ENCODE measurements at regions not wholly inside any gene's neighbourhood (a gene's known extent, or its start where the extent isn't known, plus 50 kb on each side); places are given as distances from the start of the nearest gene placed in this dataset.
A peak's percentile ranks its signal among the peaks of the same experiment; 100 is the strongest.

GRCh38 chr15:97479957-97480356 is 480.5 kb upstream of the ARRDC4 start:
- DNase-seq (no peak), ATAC-seq (ENCODE audit: low read depth in 2 of 2) (no peak)
- Mint-ChIP-seq H3K9me3 (peaks cover 2 to 20% (median 5%) of the 10 kb centered on the region in 7 donors), H3K4me3 (no peak overlapping the region), H3K27ac (no peak overlapping the region), H3K27me3 (no peaks in the 10 kb centered on the region), H3K36me3 (no peaks in the 10 kb centered on the region), H3K4me1 (no peaks in the 10 kb centered on the region)

GRCh38 chr15:97482521-97482920 is 478.0 kb upstream of the ARRDC4 start:
- peaks cover 0 to 15% (median 5%) of the 10 kb centered on the region in 7 donors for H3K9me3 Mint-ChIP-seq
- no peak overlapping the region for H3K4me3 Mint-ChIP-seq
- no peak overlapping the region for H3K27ac Mint-ChIP-seq
- ATAC-seq (ENCODE audit: low read depth in 2 of 2) = no peak
- H3K27me3 Mint-ChIP-seq = no peaks in the 10 kb centered on the region
- DNase-seq = no peak
- H3K4me1 Mint-ChIP-seq = no peaks in the 10 kb centered on the region
- H3K36me3 Mint-ChIP-seq = no peaks in the 10 kb centered on the region

DNA sequence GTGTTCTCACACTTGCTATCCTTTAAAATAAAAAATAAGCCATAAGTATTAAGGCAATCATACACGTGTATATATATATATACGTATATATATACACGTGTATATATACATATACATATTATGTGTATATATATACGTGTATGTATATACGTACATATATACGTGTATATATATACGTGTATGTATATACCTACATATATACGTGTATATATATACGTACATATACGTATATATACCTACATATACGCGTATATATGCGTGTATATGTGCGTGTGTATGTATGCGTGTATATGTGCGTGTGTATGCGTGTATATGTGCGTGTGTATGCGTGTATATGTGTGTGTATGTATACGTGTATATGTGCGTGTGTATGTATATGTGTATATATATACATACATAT is 477.3 kb upstream of the ARRDC4 start:
- Mint-ChIP-seq H3K27me3 (no peaks in the 10 kb centered on the region), H3K36me3 (no peaks in the 10 kb centered on the region), H3K4me1 (no peaks in the 10 kb centered on the region), H3K4me3 (no peak overlapping the region), H3K27ac (no peak overlapping the region), H3K9me3 (peaks cover 0 to 14% (median 5%) of the 10 kb centered on the region in 7 donors)
- no peak for DNase-seq
- no peak for ATAC-seq (ENCODE audit: low read depth in 2 of 2)

GRCh38 chr15:97490429-97490828 is 470.1 kb upstream of the ARRDC4 start:
- Mint-ChIP-seq H3K9me3 (peaks cover 0 to 7% (median 1%) of the 10 kb centered on the region in 7 donors), H3K27me3 (no peaks in the 10 kb centered on the region), H3K4me1 (no peaks in the 10 kb centered on the region), H3K36me3 (no peaks in the 10 kb centered on the region), H3K4me3 (no peak overlapping the region), H3K27ac (no peak overlapping the region)
- no peak for DNase-seq
- no peak for ATAC-seq (ENCODE audit: low read depth in 2 of 2)

DNA sequence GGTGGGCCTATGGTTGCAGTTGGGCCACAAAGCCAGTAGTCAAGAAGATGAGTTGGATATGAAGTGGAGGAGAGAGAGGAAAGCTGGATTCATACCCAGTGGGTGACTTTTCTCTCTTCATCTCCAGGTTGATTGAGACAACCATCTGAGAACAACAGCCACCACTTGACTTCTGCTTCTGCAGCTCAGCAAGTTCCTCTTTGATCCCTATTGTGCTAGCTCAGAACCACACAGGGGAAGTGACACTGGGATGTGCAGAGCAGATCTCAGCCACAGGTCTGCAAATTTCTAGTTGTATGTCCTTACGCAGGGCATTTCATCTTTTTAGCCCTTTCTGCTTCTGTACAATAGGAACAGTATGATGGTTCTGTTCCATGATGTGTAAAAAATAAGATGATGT is 459.2 kb upstream of the ARRDC4 start:
- Mint-ChIP-seq H3K4me3 (no peak overlapping the region), H3K27ac (no peak overlapping the region), H3K27me3 (no peaks in the 10 kb centered on the region), H3K36me3 (no peaks in the 10 kb centered on the region), H3K4me1 (no peaks in the 10 kb centered on the region), H3K9me3 (peaks cover 0 to 8% (median 2%) of the 10 kb centered on the region in 7 donors)
- no peak for DNase-seq
- no peak for ATAC-seq (ENCODE audit: low read depth in 2 of 2)

DNA sequence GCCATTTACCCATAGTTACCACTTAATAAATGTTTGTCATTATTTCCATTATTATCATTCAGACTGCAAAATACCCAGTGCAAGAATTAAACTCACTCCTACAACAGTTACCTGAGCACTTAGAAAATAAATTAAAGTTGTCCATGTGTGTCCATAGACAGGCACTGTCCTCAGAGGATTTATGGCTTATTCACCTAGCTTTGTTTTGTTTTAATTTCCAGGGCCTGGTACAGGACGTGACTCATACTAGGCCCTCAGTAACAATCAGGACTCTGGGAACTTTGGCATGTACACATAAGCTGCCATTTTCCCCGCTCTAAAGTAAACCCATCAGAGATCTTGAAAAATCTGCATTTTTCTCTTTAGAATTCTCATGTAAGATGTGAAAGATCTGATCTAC is 458.5 kb upstream of the ARRDC4 start:
- DNase-seq (no peak), ATAC-seq (ENCODE audit: low read depth in 2 of 2) (no peak)
- Mint-ChIP-seq H3K4me1 (no peaks in the 10 kb centered on the region), H3K4me3 (no peak overlapping the region), H3K9me3 (peaks cover 0 to 8% (median 2%) of the 10 kb centered on the region in 7 donors), H3K36me3 (no peaks in the 10 kb centered on the region), H3K27me3 (no peaks in the 10 kb centered on the region), H3K27ac (no peak overlapping the region)

DNA sequence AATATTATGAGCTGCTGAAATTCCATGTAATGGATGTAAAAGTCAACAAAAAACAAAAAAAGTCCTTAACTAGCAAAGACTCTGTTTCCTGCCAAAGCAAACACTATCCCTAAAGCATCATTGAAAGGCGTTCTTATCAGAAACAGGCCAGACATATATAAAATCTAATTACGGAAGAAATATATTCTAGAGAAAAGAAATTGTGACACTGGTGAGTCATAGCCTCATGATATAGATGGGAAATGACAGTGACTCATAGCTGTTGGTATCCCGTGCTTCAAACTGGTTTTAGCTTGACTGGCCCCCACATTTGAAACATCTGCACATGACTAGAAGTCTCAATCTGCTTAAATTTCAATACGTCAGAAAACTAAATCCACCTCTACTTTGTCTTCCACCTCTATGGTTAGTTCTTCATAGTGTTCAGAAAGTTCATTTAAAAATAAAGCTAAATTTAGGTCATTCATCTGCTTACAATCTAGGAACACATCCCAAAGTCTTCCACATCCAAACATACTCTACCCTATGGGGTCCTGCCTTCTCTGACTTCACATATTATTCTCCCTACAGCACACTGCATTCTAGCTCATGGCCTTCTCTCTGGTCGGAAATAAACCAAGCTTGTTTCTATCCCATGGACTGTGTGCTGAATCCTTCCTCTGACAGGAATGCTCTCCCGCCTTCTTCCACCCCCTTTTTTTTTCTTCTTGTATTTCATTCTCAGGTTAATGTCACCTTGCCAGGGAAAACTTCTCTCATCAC is 456.3 kb upstream of the ARRDC4 start:
- ATAC-seq (ENCODE audit: low read depth in 2 of 2) = no peak
- Mint-ChIP-seq H3K4me1 (no peaks in the 10 kb centered on the region), H3K27ac (no peak overlapping the region)

DNA sequence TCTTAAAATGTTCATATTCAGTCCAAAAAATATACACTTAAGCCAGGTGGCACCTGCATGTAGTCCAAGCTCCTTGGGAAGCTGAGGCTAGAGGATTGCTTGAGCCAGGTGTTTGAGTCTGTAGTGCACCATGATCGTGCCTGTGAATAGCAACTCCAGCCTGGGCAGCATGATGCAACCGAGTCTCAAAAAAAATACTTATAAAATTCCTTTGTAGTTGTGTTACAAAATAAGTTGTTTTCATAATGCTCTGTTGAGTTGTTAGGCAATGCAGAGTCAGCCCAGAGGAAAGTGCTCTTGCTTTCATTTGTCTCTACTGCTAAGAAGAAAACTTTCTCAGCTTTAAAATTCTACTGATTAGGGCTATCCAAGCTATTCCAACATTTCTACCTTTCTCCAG is 442.8 kb upstream of the ARRDC4 start:
- Mint-ChIP-seq H3K27ac (no peak overlapping the region), H3K27me3 (no peaks in the 10 kb centered on the region), H3K4me1 (no peaks in the 10 kb centered on the region), H3K4me3 (no peak overlapping the region), H3K9me3 (peaks cover 0 to 3% (median under 1%) of the 10 kb centered on the region in 7 donors), H3K36me3 (no peaks in the 10 kb centered on the region)
- no peak for DNase-seq
- no peak for ATAC-seq (ENCODE audit: low read depth in 2 of 2)

More for the DNA sequence above, 456.3 kb upstream of the ARRDC4 start:
- peak overlapping the region in 1 of 8 donors; percentile 61 for H3K4me3 Mint-ChIP-seq
- no peaks in the 10 kb centered on the region for H3K27me3 Mint-ChIP-seq
- H3K36me3 Mint-ChIP-seq = no peaks in the 10 kb centered on the region
- H3K9me3 Mint-ChIP-seq = peaks cover 0 to 8% (median 2%) of the 10 kb centered on the region in 7 donors
- no peak for DNase-seq

- DNase-seq = no peak
- Mint-ChIP-seq H3K36me3 (no peaks in the 10 kb centered on the region), H3K4me3 (no peak overlapping the region), H3K27me3 (no peaks in the 10 kb centered on the region), H3K4me1 (no peaks in the 10 kb centered on the region), H3K9me3 (peaks cover 0 to 8% (median 0%) of the 10 kb centered on the region in 7 donors), H3K27ac (no peak overlapping the region)
- ATAC-seq (ENCODE audit: low read depth in 2 of 2) = no peak
Observed at GRCh38 chr15:97520689-97521088, 439.8 kb upstream of the ARRDC4 start.

GRCh38 chr15:97521381-97522285 is 438.9 kb upstream of the ARRDC4 start:
- H3K36me3 Mint-ChIP-seq = no peaks in the 10 kb centered on the region
- no peak overlapping the region for H3K27ac Mint-ChIP-seq
- H3K27me3 Mint-ChIP-seq = no peaks in the 10 kb centered on the region
- DNase-seq (no peak), ATAC-seq (ENCODE audit: low read depth in 2 of 2) (no peak)
- no peak overlapping the region for H3K4me3 Mint-ChIP-seq
- no peaks in the 10 kb centered on the region for H3K4me1 Mint-ChIP-seq
- H3K9me3 Mint-ChIP-seq = peaks cover 0 to 8% (median 0%) of the 10 kb centered on the region in 7 donors

- no peak for ATAC-seq (ENCODE audit: low read depth in 2 of 2)
- Mint-ChIP-seq H3K27ac (no peak overlapping the region), H3K4me1 (no peaks in the 10 kb centered on the region)
Observed at GRCh38 chr15:97522347-97522746, 438.2 kb upstream of the ARRDC4 start.

DNA sequence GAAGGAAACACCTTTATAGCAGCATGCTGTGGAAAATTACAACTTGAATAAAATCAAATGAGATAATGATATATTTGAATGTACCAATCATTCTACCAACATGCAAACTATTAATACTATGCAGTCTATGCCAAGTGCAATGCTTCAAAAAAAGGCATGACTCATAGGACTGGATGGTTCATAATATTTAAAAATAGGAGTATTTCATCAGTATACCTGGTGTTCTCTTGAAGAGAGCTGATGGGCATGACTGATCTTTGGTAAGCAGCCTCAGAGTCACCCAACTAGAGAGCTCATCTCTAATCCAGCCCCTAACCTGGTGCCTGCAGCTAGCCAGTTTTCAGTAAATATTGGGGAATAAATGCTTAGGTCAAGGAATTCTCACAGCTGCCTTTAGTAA is 434.7 kb upstream of the ARRDC4 start:
- no peak for ATAC-seq (ENCODE audit: low read depth in 2 of 2)
- H3K9me3 Mint-ChIP-seq = peaks cover 0 to 15% (median 3%) of the 10 kb centered on the region in 7 donors
- H3K4me3 Mint-ChIP-seq = no peak overlapping the region
- H3K4me1 Mint-ChIP-seq = no peaks in the 10 kb centered on the region
- H3K27me3 Mint-ChIP-seq = no peaks in the 10 kb centered on the region
- H3K36me3 Mint-ChIP-seq = no peaks in the 10 kb centered on the region
- no peak overlapping the region for H3K27ac Mint-ChIP-seq
- no peak for DNase-seq

More at GRCh38 chr15:97522347-97522746, 438.2 kb upstream of the ARRDC4 start:
- no peaks in the 10 kb centered on the region for H3K36me3 Mint-ChIP-seq
- H3K27me3 Mint-ChIP-seq = no peaks in the 10 kb centered on the region
- peaks cover 0 to 13% (median 2%) of the 10 kb centered on the region in 7 donors for H3K9me3 Mint-ChIP-seq
- H3K4me3 Mint-ChIP-seq = no peak overlapping the region
- no peak for DNase-seq

DNA sequence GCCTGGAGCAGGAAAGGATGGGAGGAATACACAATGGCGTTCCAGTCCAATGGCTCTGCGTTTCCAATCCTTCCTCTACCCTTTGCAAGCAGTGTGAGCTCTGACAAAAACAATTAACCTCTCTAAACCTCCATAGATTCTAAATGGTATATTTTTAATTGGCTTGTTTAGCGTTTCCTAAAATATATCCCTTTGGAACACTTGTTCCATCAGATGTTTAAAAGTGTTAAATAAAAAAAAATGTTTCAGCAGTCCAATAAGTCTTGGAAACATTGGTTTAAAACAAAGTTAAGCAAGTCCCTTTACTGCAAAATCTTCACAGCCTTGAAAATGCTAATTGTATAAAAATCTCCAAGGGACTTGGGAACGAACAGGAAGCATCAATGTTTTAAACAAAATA is 432.3 kb upstream of the ARRDC4 start:
- Mint-ChIP-seq H3K27ac (no peak overlapping the region), H3K4me1 (no peaks in the 10 kb centered on the region), H3K4me3 (no peak overlapping the region), H3K27me3 (no peaks in the 10 kb centered on the region), H3K9me3 (peaks cover 0 to 11% (median 2%) of the 10 kb centered on the region in 7 donors), H3K36me3 (no peaks in the 10 kb centered on the region)
- no peak for DNase-seq
- ATAC-seq (ENCODE audit: low read depth in 2 of 2) = no peak

DNA sequence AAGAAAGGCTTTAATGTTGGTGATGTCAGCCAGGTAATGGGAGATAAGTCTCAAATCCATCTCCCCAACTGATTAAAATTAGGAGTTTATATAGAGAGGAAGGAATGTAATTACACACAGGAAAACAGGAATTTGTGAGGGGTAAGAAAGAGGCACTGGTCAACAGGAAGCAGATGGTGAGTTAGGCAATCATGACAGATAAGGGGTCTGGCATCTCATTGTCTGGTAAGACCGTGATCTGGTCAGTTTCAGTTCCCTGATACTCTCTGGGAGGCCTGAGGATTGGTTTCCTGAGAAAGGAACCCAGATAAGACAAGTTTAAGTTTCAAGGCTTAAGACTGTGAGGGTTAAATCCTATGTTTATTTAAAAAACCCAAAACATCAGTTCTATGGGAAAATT is 414.7 kb upstream of the ARRDC4 start:
- no peak for DNase-seq
- Mint-ChIP-seq H3K36me3 (no peaks in the 10 kb centered on the region), H3K27ac (peak overlapping the region in 1 of 6 donors; percentile 3), H3K27me3 (no peaks in the 10 kb centered on the region), H3K9me3 (peaks cover 4 to 37% (median 16%) of the 10 kb centered on the region in 7 donors), H3K4me3 (no peak overlapping the region), H3K4me1 (no peaks in the 10 kb centered on the region)
- ATAC-seq (ENCODE audit: low read depth in 2 of 2) = no peak

Measured in naive B cell (primary cell).